Ovary (tissue), 3 donors: ENCODE measurements at regions not wholly inside any gene's neighbourhood (a gene's known extent, or its start where the extent isn't known, plus 50 kb on each side); places are given as distances from the start of the nearest gene placed in this dataset.

ENCODE experiments used
- CTCF ChIP-seq, 3 donors: fragments of 450-650 bp in 2 of 3; fragments of 200-600 bp in 1 of 3; IDR thresholded peaks; one replicate each; pipeline versions ENCODE4 v1.5.1 to v1.8.0; 2016 to 2022; ENCODE audit warnings: antibody characterized with exemption in 3 of 3, mild to moderate bottlenecking in 1 of 3
- EP300 ChIP-seq: sonication (generic); formaldehyde crosslinking; IDR thresholded peaks from one replicate; pipeline ENCODE4 v1.6.1; 2017; ENCODE audit warnings: antibody characterized with exemption
- POLR2A ChIP-seq: fragments of 450-650 bp; IDR thresholded peaks from one replicate; pipeline ENCODE4 v1.6.1; 2017; ENCODE audit warnings: antibody characterized with exemption, mild to moderate bottlenecking, moderate library complexity
- donor health status: DM: no; HTN: no; CAD: no.

GRCh38 chr19:30807278-30807677 lies 435.1 kb downstream of the ZNF536 start:
- no peak for TF ChIP-seq CTCF (IDR thresholded peaks at IDR 0.05)
- no peak for TF ChIP-seq POLR2A
- no peak for TF ChIP-seq EP300
